ENCODE measurements at regions not wholly inside any gene's neighbourhood (a gene's known extent, or its start where the extent isn't known, plus 50 kb on each side); places are given as distances from the start of the nearest gene placed in this dataset.

DNA sequence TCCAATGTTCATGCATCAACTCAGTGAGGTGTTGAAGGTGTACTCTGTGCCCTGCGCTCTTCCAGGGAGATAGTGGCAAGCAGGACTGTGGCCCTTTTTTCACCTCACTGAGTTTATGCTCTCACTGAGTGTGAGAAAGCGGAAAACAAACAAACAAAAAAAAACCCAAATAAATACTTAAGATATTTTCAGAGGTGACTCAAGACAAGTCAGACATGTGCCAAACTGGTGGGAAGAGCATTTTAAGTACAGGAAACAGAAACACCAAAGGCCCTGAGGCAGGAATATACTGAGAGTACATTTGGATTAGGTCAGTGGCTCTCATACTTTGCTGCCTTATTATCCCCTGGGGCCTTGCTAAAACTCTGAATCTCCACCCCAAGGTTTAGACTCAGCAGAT is 111.9 kb upstream of the IGFBP3 start:
- no peak for TF ChIP-seq EZH2 (IDR thresholded peaks at IDR 0.05; ENCODE audit: insufficient read depth, poor library complexity, severe bottlenecking)
- no peak for TF ChIP-seq EZH2phosphoT487 (IDR thresholded peaks at IDR 0.05; ENCODE audit: insufficient read depth, low read depth)

Measured in GM23248 (cell line).